ENCODE measurements at regions not wholly inside any gene's neighbourhood (a gene's known extent, or its start where the extent isn't known, plus 50 kb on each side); places are given as distances from the start of the nearest gene placed in this dataset.
A peak's percentile ranks its signal among the peaks of the same experiment; 100 is the strongest.

DNA sequence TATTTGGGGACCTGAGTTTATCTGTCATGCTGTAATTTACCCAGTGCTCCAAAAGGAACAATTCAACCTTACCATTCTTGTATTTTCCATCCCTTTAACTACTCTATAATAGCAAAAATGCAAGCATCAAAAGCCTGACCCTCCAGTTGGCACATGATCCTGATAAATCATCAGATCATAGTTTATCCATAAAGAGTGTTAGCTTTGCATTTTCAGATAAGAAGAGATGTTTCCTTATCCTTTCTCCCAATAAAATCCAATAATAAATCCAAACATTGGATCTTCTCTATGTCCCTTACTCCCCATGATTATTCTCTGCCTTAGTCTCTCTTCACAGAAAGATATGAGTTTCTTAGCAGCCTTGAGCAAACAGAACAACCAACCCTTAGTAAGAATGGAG lies 134.9 kb downstream of the FSCB start:
- no peaks in the 10 kb centered on the region for H3K36me3 ChIP-seq
- no peak overlapping the region for H3K27ac ChIP-seq
- no peaks in the 10 kb centered on the region for H3K27me3 ChIP-seq
- no peaks in the 10 kb centered on the region for H3K4me1 ChIP-seq
- no peaks in the 10 kb centered on the region for H3K9me3 ChIP-seq
- DNase-seq: no peak
- H3K4me3 ChIP-seq (replicated peaks in 1 of 3): no peak overlapping the region
- TF ChIP-seq, protein P1, sequence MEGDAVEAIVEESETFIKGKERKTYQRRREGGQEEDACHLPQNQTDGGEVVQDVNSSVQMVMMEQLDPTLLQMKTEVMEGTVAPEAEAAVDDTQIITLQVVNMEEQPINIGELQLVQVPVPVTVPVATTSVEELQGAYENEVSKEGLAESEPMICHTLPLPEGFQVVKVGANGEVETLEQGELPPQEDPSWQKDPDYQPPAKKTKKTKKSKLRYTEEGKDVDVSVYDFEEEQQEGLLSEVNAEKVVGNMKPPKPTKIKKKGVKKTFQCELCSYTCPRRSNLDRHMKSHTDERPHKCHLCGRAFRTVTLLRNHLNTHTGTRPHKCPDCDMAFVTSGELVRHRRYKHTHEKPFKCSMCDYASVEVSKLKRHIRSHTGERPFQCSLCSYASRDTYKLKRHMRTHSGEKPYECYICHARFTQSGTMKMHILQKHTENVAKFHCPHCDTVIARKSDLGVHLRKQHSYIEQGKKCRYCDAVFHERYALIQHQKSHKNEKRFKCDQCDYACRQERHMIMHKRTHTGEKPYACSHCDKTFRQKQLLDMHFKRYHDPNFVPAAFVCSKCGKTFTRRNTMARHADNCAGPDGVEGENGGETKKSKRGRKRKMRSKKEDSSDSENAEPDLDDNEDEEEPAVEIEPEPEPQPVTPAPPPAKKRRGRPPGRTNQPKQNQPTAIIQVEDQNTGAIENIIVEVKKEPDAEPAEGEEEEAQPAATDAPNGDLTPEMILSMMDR (IDR thresholded peaks at IDR 0.05): no peak
- no peak for TF ChIP-seq POLR2A (IDR thresholded peaks at IDR 0.05)
- intact Hi-C loops (cut with DNase I): no loop called here

DNA sequence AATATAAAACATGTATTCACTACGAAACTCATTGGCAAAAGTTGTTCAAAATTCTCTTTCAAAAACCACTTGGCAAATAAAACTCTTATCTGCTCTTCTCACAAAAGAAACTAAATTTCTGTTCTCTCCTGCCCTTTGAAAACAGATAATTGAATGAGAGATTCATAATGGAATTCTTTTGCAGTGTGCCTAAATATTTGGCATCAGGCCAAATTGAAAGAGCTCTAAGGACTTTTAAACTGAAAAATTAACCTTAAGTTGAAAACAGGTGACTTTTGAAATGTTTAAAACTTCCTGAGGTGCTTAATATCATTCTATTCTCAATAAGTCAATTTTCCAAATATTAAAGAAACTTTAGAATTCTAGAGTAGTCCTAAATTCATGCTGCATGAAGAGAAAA lies 136.4 kb downstream of the FSCB start:
- intact Hi-C loops (cut with DNase I): no loop called here
- Histone ChIP-seq H3K36me3 (no peaks in the 10 kb centered on the region), H3K4me1 (no peaks in the 10 kb centered on the region), H3K4me3 (replicated peaks in 1 of 3) (no peak overlapping the region), H3K9me3 (no peaks in the 10 kb centered on the region), H3K27ac (no peak overlapping the region), H3K27me3 (no peaks in the 10 kb centered on the region)
- TF ChIP-seq, protein P1 (IDR thresholded peaks at IDR 0.05): no peak
- TF ChIP-seq POLR2A (IDR thresholded peaks at IDR 0.05): no peak
- no peak for DNase-seq
- 59 to 66% methylated on average over 1 of the region's 1 CpG for WGBS, 2 donors

DNA sequence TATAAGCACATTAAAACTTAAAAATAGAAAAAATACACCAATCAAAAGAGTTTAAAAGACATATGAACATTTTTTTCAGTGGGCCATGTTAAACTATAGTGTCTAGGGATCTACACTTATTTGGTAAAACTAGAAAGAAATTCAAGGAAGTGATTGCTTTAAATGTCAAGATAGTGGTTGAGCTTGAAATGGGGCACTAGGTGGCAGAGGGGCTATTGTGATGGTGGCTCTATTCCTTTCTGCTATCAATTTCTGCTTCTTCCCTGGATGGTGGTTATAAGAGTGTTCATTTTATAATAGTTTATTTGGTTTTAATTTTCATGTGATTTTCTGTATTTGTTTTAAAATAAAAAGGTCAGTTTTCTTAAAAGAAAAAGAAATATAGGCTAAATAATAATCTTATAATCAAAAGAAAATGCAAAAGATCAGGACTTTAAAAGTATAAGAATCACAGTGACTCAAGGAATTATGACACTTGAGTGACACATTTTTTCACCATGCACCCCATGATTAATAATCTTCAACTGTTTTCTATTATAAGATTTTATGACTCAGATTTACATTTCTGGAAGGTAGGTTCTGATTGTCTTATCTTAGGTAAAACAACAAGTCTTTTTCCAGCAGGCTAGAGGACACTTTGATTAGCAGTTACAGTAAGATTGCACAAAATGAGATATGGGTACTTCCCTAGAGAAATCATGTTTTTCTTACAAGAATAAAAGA lies 137.5 kb downstream of the FSCB start:
- H3K9me3 ChIP-seq: no peaks in the 10 kb centered on the region
- no peaks in the 10 kb centered on the region for H3K4me1 ChIP-seq
- no peak for DNase-seq
- H3K36me3 ChIP-seq: no peaks in the 10 kb centered on the region
- no peak overlapping the region for H3K4me3 ChIP-seq (replicated peaks in 1 of 3)
- H3K27ac ChIP-seq: no peak overlapping the region
- intact Hi-C loops (cut with DNase I): no loop called here
- no peaks in the 10 kb centered on the region for H3K27me3 ChIP-seq
- TF ChIP-seq POLR2A (IDR thresholded peaks at IDR 0.05): no peak
- TF ChIP-seq, protein P1 (IDR thresholded peaks at IDR 0.05): peak in 2 of 6 experiments; percentile 8 to 16

DNA sequence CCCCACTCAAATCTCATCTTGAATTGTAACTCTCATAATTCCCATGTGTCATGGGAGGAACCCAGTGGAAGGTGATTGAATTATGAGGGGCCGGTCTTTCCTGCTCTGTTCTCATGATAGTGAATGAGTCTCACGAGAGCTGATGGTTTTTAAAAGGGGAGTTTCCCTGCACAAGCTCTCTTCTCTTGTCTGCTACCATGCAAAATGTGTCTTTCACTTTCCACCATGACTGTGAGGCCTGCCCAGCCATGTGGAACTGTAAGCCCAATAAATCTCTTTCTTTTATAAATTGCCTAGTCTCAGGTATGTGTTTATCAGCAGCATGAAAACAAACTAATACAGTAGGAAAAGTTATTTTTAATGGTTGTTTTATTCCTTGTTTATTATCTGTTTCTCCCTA lies 146.0 kb downstream of the FSCB start:
- H3K4me1 ChIP-seq: no peaks in the 10 kb centered on the region
- intact Hi-C loops (cut with DNase I): no loop called here
- TF ChIP-seq POLR2A (IDR thresholded peaks at IDR 0.05): no peak
- TF ChIP-seq, protein P1 (IDR thresholded peaks at IDR 0.05): no peak
- WGBS, 2 donors: 80 to 88% methylated on average over 2 of the region's 2 CpGs
- H3K9me3 ChIP-seq: no peaks in the 10 kb centered on the region
- H3K4me3 ChIP-seq (replicated peaks in 1 of 3): no peak overlapping the region
- no peaks in the 10 kb centered on the region for H3K36me3 ChIP-seq
- DNase-seq: no peak
- no peak overlapping the region for H3K27ac ChIP-seq
- H3K27me3 ChIP-seq: no peaks in the 10 kb centered on the region

- no peak overlapping the region for H3K4me3 ChIP-seq (replicated peaks in 1 of 3)
- H3K4me1 ChIP-seq: no peaks in the 10 kb centered on the region
- no peak for DNase-seq
- TF ChIP-seq, protein P1 (IDR thresholded peaks at IDR 0.05): no peak
- TF ChIP-seq POLR2A (IDR thresholded peaks at IDR 0.05): no peak
- no peaks in the 10 kb centered on the region for H3K36me3 ChIP-seq
- H3K9me3 ChIP-seq: no peaks in the 10 kb centered on the region
- intact Hi-C loops (cut with DNase I): no loop called here
- no peak overlapping the region for H3K27ac ChIP-seq
- no peaks in the 10 kb centered on the region for H3K27me3 ChIP-seq
- 94 to 97% methylated on average over 3 of the region's 3 CpGs for WGBS, 2 donors
These were observed 153.3 kb downstream of the FSCB start for GRCh38 chr14:44353805-44354204.

Data from thyroid gland (tissue), 4 donors.